Naive thymus-derived CD8-positive, alpha-beta T cell (primary cell): ENCODE measurements at regions not wholly inside any gene's neighbourhood (a gene's known extent, or its start where the extent isn't known, plus 50 kb on each side); places are given as distances from the start of the nearest gene placed in this dataset.

Source experiments
- ATAC-seq, 2 donors: fragments of 150-1000 bp; cut with Tn5 transposase in 1 of 2; sonication (Bioruptor Pico), chemical (Tn5 transposase) in 1 of 2; 1 replicate in 1 of 2; 2 replicates in 1 of 2; pipeline ENCODE4 v1.10.0; 2021; ENCODE audit warnings: mild to moderate bottlenecking in 2 of 2, moderate library complexity in 2 of 2
- POLR2A ChIA-PET: fragments of 350-600 bp; sonication (Branson Sonifier 250); formaldehyde crosslinking; loops from one replicate; lab custom pipeline; 2021; ENCODE audit warnings: antibody characterized with exemption; lab: Charles Lee
- DNase-seq, 10 donors: peaks; one replicate each; pipeline versions ENCODE4 v3.0.0 to v3.0.0-alpha.2; 2020 to 2022
- H3K27ac Mint-ChIP-seq, 10 donors: one replicate each; pipeline ENCODE4 v1.8.0; 2020 to 2022; ENCODE audit warnings: mild to moderate bottlenecking in 10 of 10, mixed read lengths in 10 of 10, moderate library complexity in 4 of 10, inconsistent platforms in 1 of 10
- H3K27me3 Mint-ChIP-seq, 5 donors: one replicate each; pipeline ENCODE4 v1.8.0; 2021 to 2022; ENCODE audit warnings: mixed read lengths in 5 of 5
- H3K36me3 Mint-ChIP-seq, 3 donors: one replicate each; pipeline ENCODE4 v1.8.0; 2020 to 2022; ENCODE audit warnings: mixed read lengths in 3 of 3, mild to moderate bottlenecking in 2 of 3, inconsistent platforms in 1 of 3
- H3K4me1 Mint-ChIP-seq, 4 donors: one replicate each; pipeline ENCODE4 v1.8.0; 2021 to 2022; ENCODE audit warnings: mixed read lengths in 4 of 4
- H3K4me3 Mint-ChIP-seq, 10 donors: one replicate each; pipeline ENCODE4 v1.8.0; 2020 to 2022; ENCODE audit warnings: mild to moderate bottlenecking in 10 of 10, mixed read lengths in 10 of 10, moderate library complexity in 6 of 10, inconsistent platforms in 1 of 10
- H3K9me3 Mint-ChIP-seq, 9 donors: one replicate each; pipeline ENCODE4 v1.8.0; 2020 to 2022; ENCODE audit warnings: mixed read lengths in 9 of 9, mild to moderate bottlenecking in 3 of 9, inconsistent platforms in 1 of 9, moderate library complexity in 1 of 9

GRCh38 chr2:16840496-16841172 lies 175.0 kb upstream of the CYRIA start:
- peaks cover 0 to 14% (median 0%) of the 10 kb centered on the region in 5 donors for H3K27me3 Mint-ChIP-seq

DNA sequence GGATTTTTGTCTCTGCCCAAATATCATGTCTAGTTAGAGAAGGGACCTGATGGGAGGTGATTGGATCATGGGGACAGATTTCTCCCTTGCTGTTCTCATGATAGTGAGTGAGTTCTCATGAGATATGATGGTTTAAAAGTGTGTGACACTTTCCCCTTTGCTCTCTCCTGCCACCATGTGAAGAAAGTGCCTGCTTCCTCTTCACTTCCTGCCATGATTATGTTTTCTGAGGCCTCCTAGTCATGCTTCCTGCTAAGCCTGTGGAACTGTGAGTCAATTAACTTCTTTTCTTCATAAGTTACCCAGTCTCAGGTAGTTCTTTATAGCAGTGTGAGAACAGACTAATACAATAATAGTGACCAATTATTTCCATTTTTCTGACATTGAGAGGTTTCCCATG lies 167.3 kb upstream of the CYRIA start:
- H3K27me3 Mint-ChIP-seq, result peaks cover 0 to 8% (median 4%) of the 10 kb centered on the region in 5 donors
- peaks cover 0 to 2% (median 0%) of the 10 kb centered on the region in 9 donors for H3K9me3 Mint-ChIP-seq
- no peaks in the 10 kb centered on the region for H3K36me3 Mint-ChIP-seq
- ATAC-seq, result no peak
- DNase-seq, result no peak
- no peak overlapping the region for H3K27ac Mint-ChIP-seq
- H3K4me3 Mint-ChIP-seq, result no peak overlapping the region
- POLR2A ChIA-PET, result no interaction called here
- no peaks in the 10 kb centered on the region for H3K4me1 Mint-ChIP-seq

More at GRCh38 chr2:16840496-16841172, 175.0 kb upstream of the CYRIA start:
- Mint-ChIP-seq H3K9me3 (peaks cover 0 to under 1% (median 0%) of the 10 kb centered on the region in 9 donors), H3K27ac (no peak overlapping the region), H3K4me1 (no peaks in the 10 kb centered on the region), H3K4me3 (no peak overlapping the region), H3K36me3 (no peaks in the 10 kb centered on the region)
- ATAC-seq (no peak), DNase-seq (no peak)
- POLR2A ChIA-PET, result no interaction called here

DNA sequence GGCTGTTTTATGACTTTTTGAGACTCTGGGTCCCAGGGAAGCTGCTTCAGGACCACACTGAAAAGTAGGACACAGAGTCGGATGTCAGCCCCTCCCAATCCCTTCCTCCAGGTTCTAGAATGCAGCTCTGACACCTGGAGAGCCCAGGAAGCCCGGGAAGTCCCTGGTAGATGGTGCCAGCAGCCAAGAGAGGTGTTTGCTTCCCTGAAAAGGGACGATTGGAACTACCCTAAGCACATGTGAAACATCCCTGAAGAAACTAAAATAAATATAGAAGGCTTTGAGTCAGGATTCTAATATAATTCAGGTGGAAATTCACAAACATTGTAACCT lies 163.2 kb upstream of the CYRIA start:
- POLR2A ChIA-PET, result no interaction called here
- H3K36me3 Mint-ChIP-seq, result no peaks in the 10 kb centered on the region

GRCh38 chr2:16828044-16828827 lies 162.6 kb upstream of the CYRIA start:
- Mint-ChIP-seq H3K36me3 (no peaks in the 10 kb centered on the region), H3K9me3 (peaks cover 0 to 7% (median 0%) of the 10 kb centered on the region in 9 donors), H3K4me3 (no peak overlapping the region), H3K27me3 (peaks cover 0 to 13% (median 4%) of the 10 kb centered on the region in 5 donors), H3K27ac (no peak overlapping the region), H3K4me1 (peaks cover 0 to 2% (median 0%) of the 10 kb centered on the region in 4 donors)
- no peak for DNase-seq
- POLR2A ChIA-PET, result no interaction called here
- no peak for ATAC-seq

More for the DNA sequence above, 163.2 kb upstream of the CYRIA start:
- Mint-ChIP-seq H3K27ac (no peak overlapping the region), H3K27me3 (peaks cover 0 to 13% (median 4%) of the 10 kb centered on the region in 5 donors), H3K9me3 (peaks cover 0 to 7% (median 0%) of the 10 kb centered on the region in 9 donors), H3K4me1 (peaks cover 0 to 2% (median 0%) of the 10 kb centered on the region in 4 donors), H3K4me3 (no peak overlapping the region)
- no peak for ATAC-seq
- DNase-seq, result no peak

DNA sequence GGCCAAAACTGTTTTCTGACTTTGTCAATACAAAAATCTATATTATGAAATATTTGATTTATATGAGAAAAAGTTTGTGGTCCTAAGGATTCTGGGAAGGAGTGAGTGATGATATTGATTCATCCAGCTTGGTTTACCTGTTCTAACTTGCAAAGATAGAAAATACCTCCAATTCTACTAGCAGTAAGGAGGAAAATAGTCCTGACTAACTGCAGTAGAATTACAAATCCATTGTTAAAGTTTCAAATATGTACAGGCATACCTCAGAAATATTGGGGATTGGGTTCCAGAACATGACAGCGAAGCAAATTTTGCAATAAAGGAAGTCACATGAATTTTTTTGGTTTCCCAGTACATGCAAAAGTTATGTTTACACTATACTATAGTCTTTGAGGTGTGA lies 158.8 kb upstream of the CYRIA start:
- ATAC-seq, result no peak
- H3K27ac Mint-ChIP-seq, result no peak overlapping the region
- POLR2A ChIA-PET, result no interaction called here
- peaks cover 0 to 7% (median 0%) of the 10 kb centered on the region in 9 donors for H3K9me3 Mint-ChIP-seq
- H3K27me3 Mint-ChIP-seq, result peaks cover 0 to 11% (median 0%) of the 10 kb centered on the region in 5 donors
- DNase-seq, result no peak
- H3K4me1 Mint-ChIP-seq, result peaks cover 0 to 2% (median 0%) of the 10 kb centered on the region in 4 donors
- H3K4me3 Mint-ChIP-seq, result no peak overlapping the region
- H3K36me3 Mint-ChIP-seq, result no peaks in the 10 kb centered on the region

- Mint-ChIP-seq H3K36me3 (no peaks in the 10 kb centered on the region), H3K4me1 (peaks cover 0 to 2% (median 0%) of the 10 kb centered on the region in 4 donors), H3K9me3 (peaks cover 0 to 7% (median 0%) of the 10 kb centered on the region in 9 donors), H3K4me3 (no peak overlapping the region), H3K27me3 (peaks cover 0 to 6% (median 0%) of the 10 kb centered on the region in 5 donors), H3K27ac (no peak overlapping the region)
- no peak for DNase-seq
- POLR2A ChIA-PET, result no interaction called here
- no peak for ATAC-seq
These were observed 156.1 kb upstream of the CYRIA start for GRCh38 chr2:16821692-16822091.

DNA sequence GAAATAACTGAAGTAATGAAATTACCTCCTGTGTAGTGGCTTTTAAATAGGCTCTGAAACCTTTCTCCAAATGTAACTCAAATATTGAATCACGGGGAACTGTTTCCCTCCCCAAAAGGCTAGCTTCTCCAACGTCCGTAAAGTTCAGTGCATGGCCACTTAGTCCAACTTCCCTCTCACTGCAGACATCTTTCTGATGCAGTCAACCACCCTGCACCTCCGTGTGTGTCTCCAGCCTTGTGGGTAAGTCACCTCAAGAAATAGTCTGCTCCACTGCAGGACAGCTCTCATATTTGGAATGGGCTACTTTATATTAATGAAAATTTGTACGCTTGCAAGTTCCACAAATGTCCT lies 152.5 kb upstream of the CYRIA start:
- peaks cover 0 to 5% (median 0%) of the 10 kb centered on the region in 5 donors for H3K27me3 Mint-ChIP-seq
- no peak for ATAC-seq
- no peak for DNase-seq
- POLR2A ChIA-PET, result no interaction called here
- H3K36me3 Mint-ChIP-seq, result no peaks in the 10 kb centered on the region
- no peaks in the 10 kb centered on the region for H3K9me3 Mint-ChIP-seq
- H3K4me3 Mint-ChIP-seq, result no peak overlapping the region
- H3K27ac Mint-ChIP-seq, result no peak overlapping the region
- no peaks in the 10 kb centered on the region for H3K4me1 Mint-ChIP-seq

DNA sequence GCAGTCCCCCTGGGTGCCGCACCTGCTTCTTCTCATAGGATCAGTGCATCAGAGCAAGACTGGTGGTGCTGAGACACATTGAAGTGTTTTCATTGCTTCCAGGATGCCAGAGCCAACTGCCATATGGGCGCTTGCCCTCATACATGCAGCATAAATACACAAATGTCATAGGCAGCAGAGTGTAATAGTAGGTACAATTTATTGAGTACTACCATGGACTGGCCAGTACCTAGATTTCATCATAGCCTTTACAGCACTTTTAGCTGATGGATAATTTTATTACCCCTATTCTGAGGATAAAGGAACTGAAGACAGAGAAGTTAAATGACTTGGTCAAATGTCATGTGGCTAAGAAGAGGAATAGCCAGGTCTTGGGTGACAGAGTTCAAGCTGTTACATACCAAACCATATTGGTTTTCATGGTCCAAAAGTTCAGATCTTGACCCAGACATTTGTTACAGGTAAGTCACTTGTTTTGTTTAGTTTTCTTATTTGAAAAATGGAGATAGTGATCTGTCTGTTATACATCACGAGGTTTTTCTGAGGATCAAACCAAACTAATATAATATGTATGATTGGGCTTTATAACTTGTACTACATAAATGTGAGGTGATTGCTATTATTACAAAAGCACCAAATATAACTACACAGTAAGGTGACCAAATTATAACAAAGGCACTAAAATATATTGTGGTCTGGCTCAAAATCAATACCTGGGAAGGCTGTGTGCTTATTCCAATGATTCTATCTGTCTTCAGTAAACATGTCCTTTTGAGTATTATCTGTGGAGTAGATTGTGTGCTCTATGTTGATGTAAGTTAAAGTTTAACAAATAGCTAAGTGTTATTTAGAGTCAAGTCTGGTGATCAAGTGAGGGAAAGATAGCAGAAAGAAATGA lies 151.9 kb upstream of the CYRIA start:
- Mint-ChIP-seq H3K9me3 (no peaks in the 10 kb centered on the region), H3K27ac (no peak overlapping the region), H3K36me3 (no peaks in the 10 kb centered on the region)

GRCh38 chr2:16816522-16816921 lies 150.9 kb upstream of the CYRIA start:
- no peaks in the 10 kb centered on the region for H3K36me3 Mint-ChIP-seq
- POLR2A ChIA-PET, result no interaction called here

More for the DNA sequence above, 151.9 kb upstream of the CYRIA start:
- ATAC-seq (no peak), DNase-seq (no peak)
- H3K27me3 Mint-ChIP-seq, result peaks cover 0 to 5% (median 0%) of the 10 kb centered on the region in 5 donors
- no peaks in the 10 kb centered on the region for H3K4me1 Mint-ChIP-seq
- H3K4me3 Mint-ChIP-seq, result no peak overlapping the region
- POLR2A ChIA-PET, result no interaction called here

DNA sequence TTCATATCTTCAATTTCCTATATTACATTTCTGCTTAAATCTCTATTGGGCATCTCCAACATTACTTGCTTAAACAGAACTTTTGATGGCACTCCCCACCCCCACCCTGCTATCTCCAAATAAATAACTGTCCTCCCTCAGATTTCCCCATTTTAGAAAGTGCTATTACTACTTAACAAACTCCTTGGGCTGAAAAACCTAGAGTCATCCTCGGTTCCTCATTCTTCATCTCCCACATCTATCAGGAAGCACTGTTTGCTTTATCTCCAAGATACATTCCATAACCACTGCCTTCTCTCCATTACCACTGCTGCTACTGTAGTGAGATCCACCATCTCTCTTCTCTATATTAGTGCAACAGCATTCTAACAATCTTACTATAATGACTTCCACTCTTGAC lies 150.4 kb upstream of the CYRIA start:
- H3K9me3 Mint-ChIP-seq, result no peaks in the 10 kb centered on the region
- H3K4me1 Mint-ChIP-seq, result no peaks in the 10 kb centered on the region
- no peak for DNase-seq
- no peak for ATAC-seq
- H3K27me3 Mint-ChIP-seq, result peaks cover 0 to 5% (median 0%) of the 10 kb centered on the region in 5 donors
- no peak overlapping the region for H3K4me3 Mint-ChIP-seq
- POLR2A ChIA-PET, result no interaction called here
- no peak overlapping the region for H3K27ac Mint-ChIP-seq
- H3K36me3 Mint-ChIP-seq, result no peaks in the 10 kb centered on the region

More at GRCh38 chr2:16816522-16816921, 150.9 kb upstream of the CYRIA start:
- H3K27me3 Mint-ChIP-seq, result peaks cover 0 to 5% (median 0%) of the 10 kb centered on the region in 5 donors
- H3K4me3 Mint-ChIP-seq, result no peak overlapping the region
- no peaks in the 10 kb centered on the region for H3K4me1 Mint-ChIP-seq
- no peak overlapping the region for H3K27ac Mint-ChIP-seq
- no peaks in the 10 kb centered on the region for H3K9me3 Mint-ChIP-seq
- ATAC-seq (no peak), DNase-seq (no peak)

DNA sequence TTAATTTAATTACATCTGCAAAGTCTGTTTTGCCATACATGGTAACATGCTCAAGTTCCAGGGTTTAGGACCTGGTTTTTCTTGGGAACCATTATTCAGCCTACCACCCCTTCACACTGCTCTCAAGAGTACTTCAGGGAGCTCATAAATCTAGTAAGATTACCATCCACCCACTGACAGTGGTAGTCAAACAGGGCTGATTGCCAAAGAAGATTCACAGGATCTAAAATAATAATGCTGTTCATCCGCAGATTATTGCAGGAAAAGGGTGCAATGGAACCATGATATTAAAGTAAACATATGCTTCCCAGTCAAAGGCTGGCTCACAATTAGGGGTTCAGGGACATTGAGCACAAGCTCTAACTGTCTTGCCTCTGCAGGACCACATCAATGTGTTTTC lies 148.0 kb upstream of the CYRIA start:
- Mint-ChIP-seq H3K4me3 (no peak overlapping the region), H3K36me3 (no peaks in the 10 kb centered on the region), H3K27ac (no peak overlapping the region), H3K27me3 (no peaks in the 10 kb centered on the region), H3K4me1 (no peaks in the 10 kb centered on the region), H3K9me3 (peaks cover 0 to 2% (median 0%) of the 10 kb centered on the region in 9 donors)
- POLR2A ChIA-PET, result no interaction called here
- DNase-seq (no peak), ATAC-seq (no peak)

GRCh38 chr2:16798472-16798871 lies 132.8 kb upstream of the CYRIA start:
- H3K27ac Mint-ChIP-seq, result no peak overlapping the region
- H3K36me3 Mint-ChIP-seq, result no peaks in the 10 kb centered on the region
- no peak overlapping the region for H3K4me3 Mint-ChIP-seq
- no peaks in the 10 kb centered on the region for H3K4me1 Mint-ChIP-seq
- DNase-seq (no peak), ATAC-seq (no peak)
- H3K27me3 Mint-ChIP-seq, result peaks cover 0 to 14% (median 0%) of the 10 kb centered on the region in 5 donors
- H3K9me3 Mint-ChIP-seq, result peaks cover 0 to 2% (median 0%) of the 10 kb centered on the region in 9 donors
- POLR2A ChIA-PET, result no interaction called here
